Liver (tissue), 8 donors: ENCODE measurements at regions not wholly inside any gene's neighbourhood (a gene's known extent, or its start where the extent isn't known, plus 50 kb on each side); places are given as distances from the start of the nearest gene placed in this dataset.

Source experiments
- DNase-seq: peaks from one replicate; pipeline ENCODE4 v3.0.0-alpha.2; 2017; ENCODE audit warnings: low spot score
- H3K27ac ChIP-seq, 2 donors: one replicate each; pipeline ENCODE4 v1.7.0; 2013; ENCODE audit warnings: inconsistent platforms in 2 of 2, low read length in 2 of 2, control low read depth in 1 of 2, low read depth in 1 of 2, mild to moderate bottlenecking in 1 of 2
- H3K27me3 ChIP-seq, 4 donors: one replicate each; pipeline versions ENCODE4 v1.6.1 to v1.7.0; 2013; ENCODE audit warnings: low read length in 3 of 4, inconsistent platforms in 1 of 4, mild to moderate bottlenecking in 1 of 4, moderate library complexity in 1 of 4; ENCODE audit not compliant: control insufficient read depth in 4 of 4, insufficient read depth in 4 of 4
- H3K36me3 ChIP-seq, 4 donors: one replicate each; pipeline versions ENCODE4 v1.6.1 to v1.7.0; 2013; ENCODE audit warnings: low read length in 3 of 4, mild to moderate bottlenecking in 3 of 4, low read depth in 1 of 4, moderate library complexity in 1 of 4; ENCODE audit not compliant: control insufficient read depth in 4 of 4, insufficient read depth in 3 of 4
- H3K4me1 ChIP-seq, 4 donors: one replicate each; pipeline versions ENCODE4 v1.6.1 to v1.7.0; 2013; ENCODE audit warnings: low read length in 3 of 4, mild to moderate bottlenecking in 3 of 4, moderate library complexity in 1 of 4; ENCODE audit not compliant: control insufficient read depth in 4 of 4, insufficient read depth in 4 of 4
- H3K4me3 ChIP-seq, 3 donors: one replicate each; pipeline versions ENCODE4 v1.6.1 to v1.7.0; 2013; ENCODE audit warnings: low read length in 3 of 3, control low read depth in 1 of 3, low read depth in 1 of 3, mild to moderate bottlenecking in 1 of 3
- H3K9ac ChIP-seq, 2 donors: one replicate each; pipeline ENCODE4 v1.7.0; 2013; ENCODE audit warnings: low read length in 2 of 2, mild to moderate bottlenecking in 2 of 2, moderate library complexity in 2 of 2, control low read depth in 1 of 2, low read depth in 1 of 2
- H3K9me3 ChIP-seq, 4 donors: one replicate each; pipeline versions ENCODE4 v1.6.1 to v1.7.0; 2013; ENCODE audit warnings: low read length in 3 of 4; ENCODE audit not compliant: control insufficient read depth in 4 of 4
- ATF3 ChIP-seq: IDR thresholded peaks from 2 replicates; pipeline ENCODE4 v1.6.1; 2016; ENCODE audit warnings: antibody characterized with exemption
- CTCF ChIP-seq: fragments of 150-350 bp; IDR thresholded peaks from 2 replicates; pipeline ENCODE4 v1.5.1; 2017; ENCODE audit warnings: improper control_type of control experiment, low read depth, low read length; ENCODE audit not compliant: missing input control
- EGR1 ChIP-seq, 2 donors: IDR thresholded peaks; 2 replicates each; pipeline ENCODE4 v1.6.1; 2016 to 2018; ENCODE audit warnings: antibody characterized with exemption in 2 of 2, low read depth in 2 of 2
- FOXA1 ChIP-seq: IDR thresholded peaks from 2 replicates; pipeline ENCODE4 v1.6.1; 2016; ENCODE audit warnings: antibody characterized with exemption
- FOXA2 ChIP-seq: IDR thresholded peaks from 2 replicates; pipeline ENCODE4 v1.6.1; 2016; ENCODE audit warnings: antibody characterized with exemption
- GABPA ChIP-seq, 2 donors: IDR thresholded peaks in 1 of 2; conservative IDR thresholded peaks in 1 of 2; 2 replicates each; pipeline ENCODE4 v1.6.1; 2016; ENCODE audit warnings: antibody characterized with exemption in 2 of 2, mild to moderate bottlenecking in 1 of 2, moderate library complexity in 1 of 2
- HNF4A ChIP-seq, 2 donors: conservative IDR thresholded peaks; 2 replicates each; pipeline ENCODE4 v1.6.1; 2016; ENCODE audit warnings: antibody characterized with exemption in 2 of 2, mild to moderate bottlenecking in 2 of 2
- HNF4G ChIP-seq: IDR thresholded peaks from 2 replicates; pipeline ENCODE4 v1.6.1; 2016; ENCODE audit warnings: antibody characterized with exemption
- JUND ChIP-seq, 2 donors: IDR thresholded peaks; 2 replicates each; pipeline ENCODE4 v1.6.1; 2016; ENCODE audit warnings: antibody characterized with exemption in 2 of 2
- MAX ChIP-seq: IDR thresholded peaks from 2 replicates; pipeline ENCODE4 v1.6.1; 2016; ENCODE audit warnings: antibody characterized with exemption
- NR2F2 ChIP-seq: IDR thresholded peaks from 2 replicates; pipeline ENCODE4 v1.6.1; 2016; ENCODE audit warnings: antibody characterized with exemption
- RAD21 ChIP-seq, 2 donors: IDR thresholded peaks; 2 replicates each; pipeline ENCODE4 v1.6.1; 2016; ENCODE audit warnings: antibody characterized with exemption in 2 of 2, mild to moderate bottlenecking in 2 of 2
- REST ChIP-seq: IDR thresholded peaks from 2 replicates; pipeline ENCODE4 v1.6.1; 2016; ENCODE audit warnings: antibody characterized with exemption, mild to moderate bottlenecking
- RXRA ChIP-seq, 2 donors: IDR thresholded peaks; 2 replicates each; pipeline ENCODE4 v1.6.1; 2017 to 2018; ENCODE audit warnings: antibody characterized with exemption in 2 of 2, mild to moderate bottlenecking in 1 of 2
- SP1 ChIP-seq: IDR thresholded peaks from 2 replicates; pipeline ENCODE4 v1.6.1; 2018; ENCODE audit warnings: antibody characterized with exemption, mild to moderate bottlenecking
- TAF1 ChIP-seq: conservative IDR thresholded peaks from 2 replicates; pipeline ENCODE4 v1.6.1; 2016; ENCODE audit warnings: antibody characterized with exemption, mild to moderate bottlenecking
- YY1 ChIP-seq: IDR thresholded peaks from 2 replicates; pipeline ENCODE4 v1.6.1; 2016; ENCODE audit warnings: antibody characterized with exemption, mild to moderate bottlenecking
- ZBTB33 ChIP-seq: IDR thresholded peaks from 2 replicates; pipeline ENCODE4 v1.6.1; 2016; ENCODE audit warnings: antibody characterized with exemption
- WGBS: extraction: QIAGEN DNeasy Blood & Tissue Kit; methylation state at CpG from one replicate; pipeline ENCODE4 v1.1.7; 2013; 5-methylcytosine and 5-hydroxymethylcytosine counted together
- donor health status: healthy.
- donor health status: healthy.
- donor health status: healthy.
- donor health status: healthy.
- donor health status: healthy.

- no peak for DNase-seq
- no peaks in the 10 kb centered on the region for H3K27me3 ChIP-seq
- H3K36me3 ChIP-seq = no peaks in the 10 kb centered on the region
- no peaks in the 10 kb centered on the region for H3K4me1 ChIP-seq
- H3K4me3 ChIP-seq = no peak overlapping the region
- 69% methylated on average over 3 of the region's 3 CpGs for WGBS
- no peak overlapping the region for H3K27ac ChIP-seq
- H3K9me3 ChIP-seq = no peaks in the 10 kb centered on the region
- no peak overlapping the region for H3K9ac ChIP-seq
- TF ChIP-seq FOXA1 (no peak), HNF4A (conservative IDR thresholded peaks at IDR 0.05) (no peak), RXRA (IDR thresholded peaks at IDR 0.05) (no peak), REST (no peak), MAX (no peak), SP1 (no peak), HNF4G (no peak), YY1 (no peak), ZBTB33 (no peak), GABPA (IDR thresholded peaks at IDR 0.05 in 1 of 2, conservative IDR thresholded peaks at IDR 0.05 in 1 of 2) (no peak), RAD21 (IDR thresholded peaks at IDR 0.05) (no peak), EGR1 (IDR thresholded peaks at IDR 0.05; ENCODE audit: low read depth in 2 of 2) (no peak), FOXA2 (no peak), CTCF (no peak), JUND (IDR thresholded peaks at IDR 0.05) (no peak), TAF1 (no peak), ATF3 (no peak), NR2F2 (no peak)
Measured at GRCh38 chr11:104610635-104611034, 287.6 kb downstream of the CASP12 start.
